GM12864 (cell line): ENCODE measurements at regions not wholly inside any gene's neighbourhood (a gene's known extent, or its start where the extent isn't known, plus 50 kb on each side); places are given as distances from the start of the nearest gene placed in this dataset.
"Not testable (repeated sequence)": the region's sequence is repeated elsewhere in the genome, so short reads cannot be mapped to it uniquely, and the experiment has no call there.

Source experiments
- DNase-seq: peaks from one replicate; pipeline ENCODE4 v3.0.0-alpha.2; 2011; ENCODE audit warnings: low read depth
- H3K4me3 ChIP-seq: 2 replicates; pipeline ENCODE4 v1.5.1; 2011; ENCODE audit warnings: mild to moderate bottlenecking, low read depth, low read length, control low read depth
- TF ChIP-seq, protein P1 (sequence below): IDR thresholded peaks from 2 replicates; pipeline ENCODE4 v1.5.1; 2011; ENCODE audit warnings: low read depth, mild to moderate bottlenecking, moderate library complexity, low read length, control low read depth, inconsistent platforms; ENCODE audit errors: missing control alignments

DNA sequence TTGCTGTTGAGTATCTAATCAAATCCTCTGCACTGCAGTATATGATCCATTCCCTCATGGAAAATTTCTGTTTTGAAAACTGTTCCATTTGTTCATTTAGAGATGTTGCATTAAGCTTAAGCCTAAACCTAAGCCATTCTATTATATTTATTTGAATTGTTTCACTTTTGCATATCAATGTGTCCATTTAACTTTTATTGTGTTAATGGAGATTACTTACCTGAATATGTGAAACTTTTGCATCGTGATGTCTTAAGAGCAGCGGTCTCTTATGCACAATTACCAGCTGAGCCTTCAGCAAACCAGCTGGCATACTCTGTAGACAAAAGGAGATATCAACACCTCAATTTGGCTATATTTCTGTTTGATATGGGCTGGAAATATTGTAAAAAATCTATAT, 922.5 kb upstream of the FBXO33 start:
- H3K4me3 ChIP-seq = no peak overlapping the region
- DNase-seq = no peak
- TF ChIP-seq, protein P1, sequence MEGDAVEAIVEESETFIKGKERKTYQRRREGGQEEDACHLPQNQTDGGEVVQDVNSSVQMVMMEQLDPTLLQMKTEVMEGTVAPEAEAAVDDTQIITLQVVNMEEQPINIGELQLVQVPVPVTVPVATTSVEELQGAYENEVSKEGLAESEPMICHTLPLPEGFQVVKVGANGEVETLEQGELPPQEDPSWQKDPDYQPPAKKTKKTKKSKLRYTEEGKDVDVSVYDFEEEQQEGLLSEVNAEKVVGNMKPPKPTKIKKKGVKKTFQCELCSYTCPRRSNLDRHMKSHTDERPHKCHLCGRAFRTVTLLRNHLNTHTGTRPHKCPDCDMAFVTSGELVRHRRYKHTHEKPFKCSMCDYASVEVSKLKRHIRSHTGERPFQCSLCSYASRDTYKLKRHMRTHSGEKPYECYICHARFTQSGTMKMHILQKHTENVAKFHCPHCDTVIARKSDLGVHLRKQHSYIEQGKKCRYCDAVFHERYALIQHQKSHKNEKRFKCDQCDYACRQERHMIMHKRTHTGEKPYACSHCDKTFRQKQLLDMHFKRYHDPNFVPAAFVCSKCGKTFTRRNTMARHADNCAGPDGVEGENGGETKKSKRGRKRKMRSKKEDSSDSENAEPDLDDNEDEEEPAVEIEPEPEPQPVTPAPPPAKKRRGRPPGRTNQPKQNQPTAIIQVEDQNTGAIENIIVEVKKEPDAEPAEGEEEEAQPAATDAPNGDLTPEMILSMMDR = no peak

DNA sequence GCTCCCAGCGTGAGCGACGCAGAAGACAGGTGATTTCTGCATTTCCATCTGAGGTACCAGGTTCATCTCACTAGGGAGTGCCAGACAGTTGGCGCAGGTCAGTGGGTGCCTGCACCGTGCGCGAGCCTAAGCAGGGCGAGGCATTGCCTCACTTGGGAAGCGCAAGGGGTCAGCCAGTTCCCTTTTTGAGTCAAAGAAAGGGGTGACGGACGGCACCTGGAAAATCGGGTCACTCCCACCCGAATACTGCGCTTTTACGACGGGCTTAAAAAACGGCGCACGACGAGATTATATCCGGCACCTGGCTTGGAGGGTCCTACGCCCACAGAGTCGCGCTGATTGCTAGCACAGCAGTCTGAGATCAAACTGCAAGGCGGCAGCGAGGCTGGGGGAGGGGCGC, 915.9 kb upstream of the FBXO33 start:
- not testable (repeated sequence) for DNase-seq, H3K4me3 ChIP-seq

DNA sequence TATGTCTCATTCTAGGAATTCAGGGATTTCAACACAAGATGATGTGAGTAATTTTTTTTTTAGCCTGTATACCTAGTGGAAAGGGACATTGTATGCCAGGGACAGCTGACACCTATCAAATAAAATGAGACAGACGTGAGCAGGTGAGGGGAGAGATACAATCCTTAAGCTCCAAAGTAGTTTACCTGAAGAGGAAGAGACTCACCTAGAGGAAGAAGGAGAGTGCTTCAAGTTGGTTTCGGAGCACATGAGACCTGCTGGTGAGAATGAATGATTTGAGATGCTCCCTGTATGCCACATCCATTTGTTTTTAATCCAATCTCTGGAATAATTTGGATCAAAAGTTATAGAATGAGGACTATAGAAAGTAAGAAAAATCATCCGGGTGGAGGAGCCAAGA, 915.4 kb upstream of the FBXO33 start:
- TF ChIP-seq, protein P1 = no peak
- DNase-seq = no peak
- no peak overlapping the region for H3K4me3 ChIP-seq

DNA sequence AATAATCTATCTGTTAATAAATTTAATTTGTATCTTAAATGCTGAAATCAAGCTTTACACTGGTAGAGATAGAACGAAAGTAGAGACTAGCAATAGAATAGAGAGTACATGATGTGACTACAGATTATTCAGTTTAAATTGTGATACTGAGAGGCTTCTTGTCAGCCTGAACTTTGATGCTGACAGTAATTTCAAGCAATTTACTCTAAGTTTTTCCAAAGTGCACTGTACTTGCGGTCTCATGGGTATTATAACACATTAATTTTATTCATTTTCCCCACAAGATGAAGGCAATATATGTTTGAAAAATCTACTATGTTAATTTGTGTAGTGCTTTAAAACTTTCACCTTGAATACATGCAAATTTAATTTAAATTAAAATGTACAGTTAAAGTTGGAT, 914.0 kb upstream of the FBXO33 start:
- DNase-seq = no peak
- TF ChIP-seq, protein P1 = no peak
- H3K4me3 ChIP-seq = no peak overlapping the region

DNA sequence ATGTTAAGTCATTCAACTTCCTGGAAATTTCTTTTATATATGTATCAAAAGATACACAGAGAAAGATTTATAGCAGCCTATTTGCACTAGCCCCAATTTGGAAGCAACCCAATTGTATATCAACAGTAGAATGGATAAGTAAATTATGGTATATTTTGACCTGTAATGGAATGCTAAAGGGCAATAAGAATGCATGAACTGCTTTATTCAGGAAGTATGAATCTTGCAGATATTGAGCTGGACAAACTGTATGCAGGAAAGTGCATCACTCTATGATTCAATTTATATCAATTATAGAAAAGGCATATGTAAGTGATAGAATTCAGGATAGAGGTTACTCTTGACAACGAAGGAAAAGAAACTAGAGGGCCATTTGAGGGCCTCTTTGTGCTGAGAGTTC, 913.1 kb upstream of the FBXO33 start:
- no peak for DNase-seq
- TF ChIP-seq, protein P1 = no peak
- H3K4me3 ChIP-seq = no peak overlapping the region

DNA sequence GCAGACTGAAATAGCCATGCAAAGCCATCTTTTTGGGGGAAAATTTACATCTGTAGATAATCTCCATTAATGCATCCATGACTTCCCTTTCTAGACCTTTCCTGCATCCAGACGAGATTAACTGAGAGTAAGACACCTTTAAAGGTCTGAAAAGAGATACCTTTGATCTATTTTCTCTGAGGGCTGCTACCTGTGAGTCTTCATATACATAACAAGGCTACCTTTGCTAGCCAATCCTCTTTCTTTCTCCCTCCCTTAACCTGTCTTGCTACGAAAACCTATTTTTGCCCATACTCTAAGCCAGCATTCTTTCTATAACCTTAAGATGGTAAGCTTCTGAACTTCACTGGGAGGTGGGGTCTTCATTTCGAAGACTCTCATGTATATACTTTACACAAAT, 908.5 kb upstream of the FBXO33 start:
- no peak overlapping the region for H3K4me3 ChIP-seq
- TF ChIP-seq, protein P1 = no peak
- DNase-seq = no peak

DNA sequence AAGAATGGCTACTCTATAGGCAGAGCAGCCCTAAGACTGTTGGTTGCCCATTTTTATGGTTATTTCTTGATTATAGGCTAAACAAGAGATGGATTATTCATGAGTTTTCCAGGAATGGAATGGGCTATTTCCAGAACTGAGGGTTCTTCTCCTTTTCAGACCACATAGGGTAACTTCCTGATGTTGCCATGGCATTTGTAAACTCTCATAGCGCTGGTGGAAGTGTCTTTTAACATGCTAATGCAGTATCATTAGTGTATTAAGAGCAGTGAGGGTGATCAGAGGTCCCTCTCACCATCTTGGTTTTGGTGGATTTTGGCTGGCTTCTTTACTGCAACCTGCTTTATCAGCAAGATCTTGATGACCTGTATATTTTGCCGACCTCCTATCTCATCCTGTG, 904.6 kb upstream of the FBXO33 start:
- H3K4me3 ChIP-seq = no peak overlapping the region
- no peak for DNase-seq
- TF ChIP-seq, protein P1 = no peak

DNA sequence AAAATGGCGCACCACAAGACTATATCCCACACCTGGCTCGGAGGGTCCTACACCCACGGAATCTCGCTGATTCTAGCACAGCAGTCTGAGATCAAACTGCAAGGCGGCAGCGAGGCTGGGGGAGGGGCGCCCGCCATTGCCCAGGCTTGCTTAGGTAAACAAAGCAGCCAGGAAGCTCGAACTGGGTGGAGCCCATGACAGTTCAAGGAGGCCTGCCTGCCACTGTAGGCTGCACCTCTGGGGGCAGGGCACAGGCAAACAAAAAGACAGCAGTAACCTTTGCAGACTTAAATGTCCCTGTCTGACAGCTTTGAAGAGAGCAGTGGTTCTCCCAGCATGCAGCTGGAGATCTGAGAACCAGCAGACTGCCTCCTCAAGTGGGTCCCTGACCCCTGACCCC, 894.3 kb upstream of the FBXO33 start:
- not testable (repeated sequence) for DNase-seq, H3K4me3 ChIP-seq
